Upper lobe of left lung (tissue), 4 donors: ENCODE measurements at regions not wholly inside any gene's neighbourhood (a gene's known extent, or its start where the extent isn't known, plus 50 kb on each side); places are given as distances from the start of the nearest gene placed in this dataset.

Experiments
- POLR2A ChIP-seq, 4 donors: fragments of 450-650 bp; IDR thresholded peaks; one replicate each; pipeline ENCODE4 v1.5.1; 2016 to 2017; ENCODE audit warnings: antibody characterized with exemption in 4 of 4, mild to moderate bottlenecking in 2 of 4
- POLR2AphosphoS5 ChIP-seq, 2 donors: sonication (generic); formaldehyde crosslinking; IDR thresholded peaks; one replicate each; pipeline ENCODE4 v1.5.1; 2017; ENCODE audit warnings: antibody characterized with exemption in 2 of 2
- TF ChIP-seq, protein P1 (sequence below), 6 experiments: fragments of 450-650 bp in 4 of 6; fragments of 200-600 bp in 2 of 6; sonication (generic) in 2 of 6; IDR thresholded peaks; one replicate each; pipeline ENCODE4 v1.5.1; 2016 to 2019; ENCODE audit warnings: antibody characterized with exemption in 6 of 6

DNA sequence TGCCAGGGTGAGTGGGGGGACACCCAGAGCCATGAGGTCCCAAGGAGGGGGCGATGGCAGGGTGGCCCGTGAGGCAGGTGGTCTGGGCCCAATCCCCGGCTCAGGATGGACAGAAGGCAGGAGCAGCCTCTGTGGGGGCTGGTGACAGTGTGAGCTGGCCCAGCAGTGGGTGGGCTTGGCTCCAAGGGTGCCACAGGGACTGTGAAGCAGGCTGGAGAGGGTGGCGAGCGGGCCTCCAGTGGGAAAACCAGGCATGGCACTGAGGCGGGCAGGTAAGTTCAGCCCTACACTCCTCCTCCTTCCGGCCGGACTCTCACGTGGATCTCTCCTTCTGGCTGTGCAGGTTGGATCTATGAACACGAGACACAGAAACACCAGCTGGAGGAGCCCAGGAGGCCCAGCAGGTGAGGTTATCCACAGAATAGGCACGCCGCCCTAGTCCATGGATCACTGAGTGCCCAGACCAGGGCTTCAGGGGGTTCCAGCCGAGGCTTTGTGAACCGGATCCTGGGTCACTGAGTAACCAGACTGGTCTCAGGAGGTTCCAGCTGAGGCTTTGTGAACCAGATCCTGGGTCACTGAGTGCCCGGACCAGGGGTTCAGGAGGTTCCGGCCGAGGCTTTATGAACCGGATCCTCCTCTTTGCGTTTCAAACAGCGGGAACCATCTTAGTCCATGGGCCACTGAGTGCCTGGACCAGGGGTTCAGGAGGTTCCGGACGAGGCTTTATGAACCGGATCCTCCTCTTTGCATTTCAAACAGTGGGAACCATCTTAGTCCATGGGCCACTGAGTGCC lies 76.4 kb upstream of the BHLHE23 start:
- TF ChIP-seq, protein P1, sequence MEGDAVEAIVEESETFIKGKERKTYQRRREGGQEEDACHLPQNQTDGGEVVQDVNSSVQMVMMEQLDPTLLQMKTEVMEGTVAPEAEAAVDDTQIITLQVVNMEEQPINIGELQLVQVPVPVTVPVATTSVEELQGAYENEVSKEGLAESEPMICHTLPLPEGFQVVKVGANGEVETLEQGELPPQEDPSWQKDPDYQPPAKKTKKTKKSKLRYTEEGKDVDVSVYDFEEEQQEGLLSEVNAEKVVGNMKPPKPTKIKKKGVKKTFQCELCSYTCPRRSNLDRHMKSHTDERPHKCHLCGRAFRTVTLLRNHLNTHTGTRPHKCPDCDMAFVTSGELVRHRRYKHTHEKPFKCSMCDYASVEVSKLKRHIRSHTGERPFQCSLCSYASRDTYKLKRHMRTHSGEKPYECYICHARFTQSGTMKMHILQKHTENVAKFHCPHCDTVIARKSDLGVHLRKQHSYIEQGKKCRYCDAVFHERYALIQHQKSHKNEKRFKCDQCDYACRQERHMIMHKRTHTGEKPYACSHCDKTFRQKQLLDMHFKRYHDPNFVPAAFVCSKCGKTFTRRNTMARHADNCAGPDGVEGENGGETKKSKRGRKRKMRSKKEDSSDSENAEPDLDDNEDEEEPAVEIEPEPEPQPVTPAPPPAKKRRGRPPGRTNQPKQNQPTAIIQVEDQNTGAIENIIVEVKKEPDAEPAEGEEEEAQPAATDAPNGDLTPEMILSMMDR (IDR thresholded peaks at IDR 0.05), result no peak
- TF ChIP-seq POLR2AphosphoS5 (IDR thresholded peaks at IDR 0.05), result no peak
- no peak for TF ChIP-seq POLR2A (IDR thresholded peaks at IDR 0.05)
